GM06990 (cell line): ENCODE measurements at regions not wholly inside any gene's neighbourhood (a gene's known extent, or its start where the extent isn't known, plus 50 kb on each side); places are given as distances from the start of the nearest gene placed in this dataset.

Source experiments
- DNase-seq: peaks from one replicate; pipeline ENCODE4 v3.0.0-alpha.2; 2011; ENCODE audit not compliant: insufficient read length; ENCODE audit errors: extremely low read depth
- H3K27me3 ChIP-seq: replicated peaks from 2 replicates; pipeline ENCODE4 v1.6.0; 2011; ENCODE audit warnings: low read length; ENCODE audit not compliant: control insufficient read depth, insufficient read depth
- H3K36me3 ChIP-seq: 2 replicates; pipeline ENCODE4 v1.5.1; 2011; ENCODE audit warnings: low read length; ENCODE audit not compliant: control insufficient read depth, insufficient read depth
- H3K4me3 ChIP-seq: replicated peaks from 2 replicates; pipeline ENCODE4 v1.5.1; 2011; ENCODE audit warnings: low read depth, mild to moderate bottlenecking, control low read depth, low read length
- TF ChIP-seq, protein P1 (sequence below): IDR thresholded peaks from 2 replicates; pipeline ENCODE4 v1.5.1; 2011; ENCODE audit warnings: low read length, control low read depth, mild to moderate bottlenecking, inconsistent platforms; ENCODE audit not compliant: insufficient read depth, poor library complexity, severe bottlenecking

DNA sequence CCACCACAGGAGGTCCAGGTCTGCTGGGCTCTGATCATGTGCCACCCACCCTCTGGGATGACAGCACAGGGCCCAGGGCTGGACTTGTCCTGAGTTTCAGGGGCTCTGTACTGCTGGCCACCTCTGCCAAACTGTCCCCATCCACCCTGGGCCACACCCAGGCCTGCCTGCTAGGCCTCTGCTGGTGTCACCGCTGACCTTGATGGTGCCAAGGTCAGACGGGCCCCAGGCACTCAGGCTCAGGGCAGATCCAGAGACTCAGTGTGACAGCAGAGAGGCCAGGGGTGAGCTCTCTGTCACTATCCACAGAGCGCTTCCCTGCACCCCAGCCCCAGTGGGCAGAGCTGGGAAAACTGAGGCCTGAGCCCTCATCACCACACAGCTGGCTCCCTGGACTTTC is 75.6 kb downstream of the RMI2 start:
- TF ChIP-seq, protein P1, sequence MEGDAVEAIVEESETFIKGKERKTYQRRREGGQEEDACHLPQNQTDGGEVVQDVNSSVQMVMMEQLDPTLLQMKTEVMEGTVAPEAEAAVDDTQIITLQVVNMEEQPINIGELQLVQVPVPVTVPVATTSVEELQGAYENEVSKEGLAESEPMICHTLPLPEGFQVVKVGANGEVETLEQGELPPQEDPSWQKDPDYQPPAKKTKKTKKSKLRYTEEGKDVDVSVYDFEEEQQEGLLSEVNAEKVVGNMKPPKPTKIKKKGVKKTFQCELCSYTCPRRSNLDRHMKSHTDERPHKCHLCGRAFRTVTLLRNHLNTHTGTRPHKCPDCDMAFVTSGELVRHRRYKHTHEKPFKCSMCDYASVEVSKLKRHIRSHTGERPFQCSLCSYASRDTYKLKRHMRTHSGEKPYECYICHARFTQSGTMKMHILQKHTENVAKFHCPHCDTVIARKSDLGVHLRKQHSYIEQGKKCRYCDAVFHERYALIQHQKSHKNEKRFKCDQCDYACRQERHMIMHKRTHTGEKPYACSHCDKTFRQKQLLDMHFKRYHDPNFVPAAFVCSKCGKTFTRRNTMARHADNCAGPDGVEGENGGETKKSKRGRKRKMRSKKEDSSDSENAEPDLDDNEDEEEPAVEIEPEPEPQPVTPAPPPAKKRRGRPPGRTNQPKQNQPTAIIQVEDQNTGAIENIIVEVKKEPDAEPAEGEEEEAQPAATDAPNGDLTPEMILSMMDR: no peak
- Histone ChIP-seq H3K27me3 (no peaks in the 10 kb centered on the region), H3K4me3 (no peak overlapping the region), H3K36me3 (no peaks in the 10 kb centered on the region)
- no peak for DNase-seq

DNA sequence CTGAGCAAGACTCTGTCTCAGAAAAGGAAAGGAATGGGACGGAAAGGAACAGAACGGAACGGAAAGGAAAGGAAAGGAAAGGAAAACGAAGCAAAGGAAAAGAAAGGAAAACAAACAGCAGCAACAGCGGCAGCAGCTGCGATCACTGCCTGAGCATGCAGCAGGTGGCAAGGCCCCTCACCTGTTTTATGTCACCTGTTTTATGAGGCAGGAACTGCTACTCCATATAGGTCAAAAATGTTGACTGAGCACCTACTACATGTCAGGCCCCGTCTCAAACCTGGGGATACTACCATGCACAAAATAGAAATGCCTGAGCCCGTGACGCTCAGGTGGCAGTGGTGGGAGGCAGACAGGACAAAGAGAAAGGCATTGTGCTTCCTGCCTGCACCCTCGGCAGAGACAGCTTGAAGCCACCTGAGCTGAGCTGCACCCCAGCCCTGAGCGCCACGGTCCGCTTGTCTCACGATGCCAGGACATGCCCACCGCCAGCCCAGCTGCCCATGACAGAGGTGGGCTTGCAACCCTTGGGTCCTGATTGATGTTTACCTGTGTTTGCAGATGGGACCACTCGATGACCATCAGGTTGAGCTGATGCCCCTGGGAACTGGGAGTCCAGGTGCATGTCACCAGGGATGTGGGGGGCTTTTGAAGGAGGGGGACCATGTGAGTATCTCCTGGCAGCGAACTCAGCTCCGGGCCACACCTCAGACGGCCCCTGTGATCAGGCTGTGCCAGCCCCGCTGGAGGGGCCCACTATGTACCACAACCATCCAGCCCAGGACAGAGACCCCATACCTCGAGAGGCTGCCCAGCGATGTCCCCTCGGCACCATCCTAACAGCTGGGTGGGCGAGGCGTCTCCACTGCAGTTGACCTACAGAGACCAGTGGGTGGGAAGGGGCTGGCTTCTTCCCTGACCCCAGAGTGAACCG is 77.4 kb downstream of the RMI2 start:
- DNase-seq: no peak
- Histone ChIP-seq H3K27me3 (no peaks in the 10 kb centered on the region), H3K36me3 (no peaks in the 10 kb centered on the region), H3K4me3 (no peak overlapping the region)
- TF ChIP-seq, protein P1: no peak

DNA sequence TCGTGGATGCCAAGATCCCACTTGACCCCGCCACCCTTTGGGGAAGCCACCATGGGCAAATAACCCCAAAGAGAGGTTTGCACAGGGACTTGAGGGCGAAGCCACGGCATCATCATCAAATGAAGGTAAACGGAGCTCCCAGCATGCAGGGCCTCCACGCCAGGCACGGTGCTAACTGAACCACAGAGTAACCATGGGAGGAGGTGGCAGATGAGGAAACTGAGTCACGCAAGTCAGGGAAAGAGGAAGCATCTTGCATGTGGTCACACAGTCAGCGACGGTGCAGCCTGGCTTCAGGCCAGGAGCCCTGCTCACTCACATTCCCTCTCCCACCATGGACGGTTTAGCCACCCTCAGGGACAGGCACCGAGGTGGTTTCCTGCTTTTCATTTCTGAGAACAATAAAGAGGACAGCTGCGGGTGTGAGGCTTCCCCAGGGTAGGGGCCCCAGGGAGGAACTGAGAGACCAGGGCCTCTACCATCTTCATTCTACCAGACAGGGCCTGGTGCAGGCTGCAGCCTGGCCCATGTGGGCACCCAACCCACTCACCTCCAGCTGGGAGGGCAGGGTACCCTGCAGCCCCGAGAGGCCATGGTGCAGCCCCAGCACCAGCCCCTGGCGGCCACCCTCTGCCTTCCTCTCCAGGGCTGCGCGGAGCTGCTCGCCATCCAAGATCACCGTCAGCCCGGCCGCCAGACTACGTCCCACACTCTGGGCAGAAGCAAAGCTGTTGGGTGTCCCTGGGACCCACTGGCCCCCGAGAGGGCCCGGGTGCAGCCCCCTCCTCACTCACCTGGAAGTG is 78.3 kb downstream of the RMI2 start:
- Histone ChIP-seq H3K36me3 (no peaks in the 10 kb centered on the region), H3K4me3 (no peak overlapping the region), H3K27me3 (no peaks in the 10 kb centered on the region)
- no peak for DNase-seq
- TF ChIP-seq, protein P1: no peak

DNA sequence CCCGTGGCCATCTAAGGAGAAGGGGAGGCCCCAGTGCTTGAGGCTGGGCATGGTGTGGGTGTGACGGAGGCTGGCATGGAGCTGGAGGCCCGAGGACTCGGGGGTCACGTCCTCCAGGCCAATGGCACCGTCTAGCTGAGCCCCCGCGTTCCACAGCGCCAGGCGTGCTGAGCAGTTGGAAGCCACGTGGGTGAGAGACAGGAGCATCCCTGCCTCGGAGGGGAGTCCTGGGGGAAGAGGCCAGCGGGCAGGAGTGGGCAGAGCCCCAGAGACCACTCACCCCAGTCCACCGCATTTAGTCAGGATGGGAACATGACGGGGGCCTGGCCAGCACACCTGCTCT is 78.8 kb downstream of the RMI2 start:
- TF ChIP-seq, protein P1: no peak
- Histone ChIP-seq H3K36me3 (no peaks in the 10 kb centered on the region), H3K27me3 (no peaks in the 10 kb centered on the region), H3K4me3 (no peak overlapping the region)
- no peak for DNase-seq

DNA sequence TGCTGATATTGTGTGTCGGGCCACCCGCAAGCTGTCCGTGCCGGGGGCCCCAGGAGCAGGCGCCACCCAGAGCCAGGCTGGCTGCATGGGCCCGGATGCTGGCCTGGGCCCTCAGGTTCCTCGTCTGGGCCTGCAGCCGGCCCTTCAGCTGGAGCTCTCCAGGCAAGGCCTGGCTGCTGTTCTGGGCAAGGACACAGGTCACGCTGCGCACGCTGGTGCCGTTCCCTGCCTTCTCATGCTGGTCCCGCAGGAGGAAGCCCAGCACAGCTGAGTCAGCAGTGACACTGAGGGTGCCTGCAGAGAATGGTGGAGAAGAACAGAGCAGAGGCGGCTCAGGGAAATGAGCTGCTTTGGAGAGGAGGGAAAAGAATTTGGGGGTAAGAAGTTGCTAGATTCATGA is 79.9 kb downstream of the RMI2 start:
- Histone ChIP-seq H3K4me3 (no peak overlapping the region), H3K36me3 (no peaks in the 10 kb centered on the region), H3K27me3 (no peaks in the 10 kb centered on the region)
- no peak for DNase-seq
- TF ChIP-seq, protein P1: no peak
